C4-2B (cell line): ENCODE measurements at regions not wholly inside any gene's neighbourhood (a gene's known extent, or its start where the extent isn't known, plus 50 kb on each side); places are given as distances from the start of the nearest gene placed in this dataset.

Experiments
- ZFX ChIP-seq: fragments of 450-650 bp; IDR thresholded peaks from 2 replicates; pipeline ENCODE4 v1.6.1; 2017
- TF ChIP-seq, protein P1 (sequence below): fragments of 450-650 bp; conservative IDR thresholded peaks from 2 replicates; pipeline ENCODE4 v1.5.1; 2017; ENCODE audit warnings: mild to moderate bottlenecking

DNA sequence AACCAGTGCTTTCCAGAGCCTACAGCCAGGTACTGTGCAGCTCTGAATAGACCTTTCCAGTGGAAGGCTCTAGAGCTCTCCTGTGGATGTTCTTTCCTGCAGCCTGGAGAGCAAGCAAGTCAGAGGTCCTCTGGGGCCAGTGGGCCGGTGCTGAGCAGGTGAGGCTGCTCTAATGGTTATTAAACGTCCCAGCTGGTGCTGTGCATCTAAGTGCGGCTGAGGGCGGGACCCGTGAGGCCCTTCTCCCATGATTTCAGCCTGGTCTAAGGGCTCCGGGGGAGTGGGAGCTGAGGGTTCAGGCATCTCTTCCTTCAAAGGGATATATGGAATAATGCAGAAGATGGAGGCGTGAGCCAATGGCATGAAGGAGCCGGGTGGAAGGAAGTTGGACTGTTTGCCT is 83.7 kb upstream of the SDK2 start:
- TF ChIP-seq, protein P1, sequence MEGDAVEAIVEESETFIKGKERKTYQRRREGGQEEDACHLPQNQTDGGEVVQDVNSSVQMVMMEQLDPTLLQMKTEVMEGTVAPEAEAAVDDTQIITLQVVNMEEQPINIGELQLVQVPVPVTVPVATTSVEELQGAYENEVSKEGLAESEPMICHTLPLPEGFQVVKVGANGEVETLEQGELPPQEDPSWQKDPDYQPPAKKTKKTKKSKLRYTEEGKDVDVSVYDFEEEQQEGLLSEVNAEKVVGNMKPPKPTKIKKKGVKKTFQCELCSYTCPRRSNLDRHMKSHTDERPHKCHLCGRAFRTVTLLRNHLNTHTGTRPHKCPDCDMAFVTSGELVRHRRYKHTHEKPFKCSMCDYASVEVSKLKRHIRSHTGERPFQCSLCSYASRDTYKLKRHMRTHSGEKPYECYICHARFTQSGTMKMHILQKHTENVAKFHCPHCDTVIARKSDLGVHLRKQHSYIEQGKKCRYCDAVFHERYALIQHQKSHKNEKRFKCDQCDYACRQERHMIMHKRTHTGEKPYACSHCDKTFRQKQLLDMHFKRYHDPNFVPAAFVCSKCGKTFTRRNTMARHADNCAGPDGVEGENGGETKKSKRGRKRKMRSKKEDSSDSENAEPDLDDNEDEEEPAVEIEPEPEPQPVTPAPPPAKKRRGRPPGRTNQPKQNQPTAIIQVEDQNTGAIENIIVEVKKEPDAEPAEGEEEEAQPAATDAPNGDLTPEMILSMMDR, result no peak
- TF ChIP-seq ZFX, result no peak
